ENCODE measurements at regions not wholly inside any gene's neighbourhood (a gene's known extent, or its start where the extent isn't known, plus 50 kb on each side); places are given as distances from the start of the nearest gene placed in this dataset.

DNA sequence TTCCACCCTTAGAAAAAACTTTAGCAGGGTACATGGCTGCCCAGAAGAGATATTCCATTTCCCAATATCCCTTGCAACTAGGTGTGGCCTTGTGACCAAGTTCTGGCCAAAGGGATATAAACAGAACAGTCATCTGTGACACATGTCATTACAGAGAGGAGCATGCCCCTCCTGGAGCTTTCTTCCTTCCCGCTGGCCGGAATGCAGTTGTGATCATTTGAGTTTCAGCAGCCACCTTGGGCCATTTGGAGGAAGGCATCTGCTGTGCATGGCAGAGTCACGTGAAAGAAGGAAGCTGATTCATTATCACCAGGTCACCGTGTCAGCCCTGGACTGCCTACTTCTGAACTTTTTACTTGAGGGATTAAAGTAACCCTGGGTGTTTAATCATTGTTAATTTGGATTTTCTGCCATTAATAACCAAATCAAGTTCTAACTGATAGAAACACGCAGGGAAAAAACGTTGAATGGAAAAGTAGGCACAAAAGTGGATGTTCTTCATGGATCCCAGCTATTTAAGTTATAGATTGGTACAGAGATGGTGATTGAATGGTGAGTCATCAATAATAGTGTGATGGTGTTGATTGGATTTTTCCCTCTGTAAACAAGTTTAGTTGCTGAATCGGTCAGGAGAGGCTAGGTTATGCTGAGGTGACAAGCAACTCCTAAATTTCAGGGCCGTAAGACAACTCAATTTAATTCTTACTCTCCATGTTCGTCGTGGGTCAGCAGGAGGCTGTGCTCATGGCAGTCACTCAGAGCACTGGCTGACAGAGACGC, 80.7 kb upstream of the CCDC167 start:
- no peak for DNase-seq (ENCODE audit: low read depth)
- H3K4me3 ChIP-seq (ENCODE audit: low read depth, low read length), result no peak overlapping the region
- TF ChIP-seq, protein P1, sequence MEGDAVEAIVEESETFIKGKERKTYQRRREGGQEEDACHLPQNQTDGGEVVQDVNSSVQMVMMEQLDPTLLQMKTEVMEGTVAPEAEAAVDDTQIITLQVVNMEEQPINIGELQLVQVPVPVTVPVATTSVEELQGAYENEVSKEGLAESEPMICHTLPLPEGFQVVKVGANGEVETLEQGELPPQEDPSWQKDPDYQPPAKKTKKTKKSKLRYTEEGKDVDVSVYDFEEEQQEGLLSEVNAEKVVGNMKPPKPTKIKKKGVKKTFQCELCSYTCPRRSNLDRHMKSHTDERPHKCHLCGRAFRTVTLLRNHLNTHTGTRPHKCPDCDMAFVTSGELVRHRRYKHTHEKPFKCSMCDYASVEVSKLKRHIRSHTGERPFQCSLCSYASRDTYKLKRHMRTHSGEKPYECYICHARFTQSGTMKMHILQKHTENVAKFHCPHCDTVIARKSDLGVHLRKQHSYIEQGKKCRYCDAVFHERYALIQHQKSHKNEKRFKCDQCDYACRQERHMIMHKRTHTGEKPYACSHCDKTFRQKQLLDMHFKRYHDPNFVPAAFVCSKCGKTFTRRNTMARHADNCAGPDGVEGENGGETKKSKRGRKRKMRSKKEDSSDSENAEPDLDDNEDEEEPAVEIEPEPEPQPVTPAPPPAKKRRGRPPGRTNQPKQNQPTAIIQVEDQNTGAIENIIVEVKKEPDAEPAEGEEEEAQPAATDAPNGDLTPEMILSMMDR (conservative IDR thresholded peaks at IDR 0.05; ENCODE audit: low read depth, low read length), result no peak

DNA sequence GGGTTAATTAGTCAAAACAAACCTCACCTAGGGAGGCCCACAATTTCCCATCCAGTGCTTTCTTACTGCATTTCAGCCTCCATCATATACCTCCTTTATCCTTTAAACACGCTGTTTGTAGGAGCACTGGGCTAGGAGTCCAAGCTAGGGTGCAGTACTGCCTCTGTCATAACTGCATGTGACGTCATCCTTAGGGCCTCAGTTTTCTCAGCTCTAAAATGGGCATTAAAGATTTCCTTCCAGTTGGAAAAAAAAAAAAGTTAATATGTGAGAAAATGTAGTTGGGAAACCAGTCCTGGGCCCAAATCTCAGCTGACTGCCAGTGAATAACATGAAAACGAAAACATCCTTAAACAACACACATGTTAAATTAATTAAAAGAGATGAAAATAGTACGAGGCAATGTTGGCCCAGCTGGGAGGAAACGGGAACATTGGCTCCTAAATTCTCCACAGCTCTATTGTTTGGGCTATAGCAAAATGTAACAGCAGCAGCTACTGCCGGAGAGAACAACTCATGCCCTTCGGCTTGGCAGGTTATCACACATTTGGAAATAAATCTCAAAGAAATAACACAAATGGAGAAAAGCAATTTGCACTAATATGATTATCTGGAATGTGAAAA, 79.9 kb upstream of the CCDC167 start:
- no peak for DNase-seq (ENCODE audit: low read depth)
- no peak overlapping the region for H3K4me3 ChIP-seq (ENCODE audit: low read depth, low read length)
- TF ChIP-seq, protein P1 (conservative IDR thresholded peaks at IDR 0.05; ENCODE audit: low read depth, low read length), result no peak

DNA sequence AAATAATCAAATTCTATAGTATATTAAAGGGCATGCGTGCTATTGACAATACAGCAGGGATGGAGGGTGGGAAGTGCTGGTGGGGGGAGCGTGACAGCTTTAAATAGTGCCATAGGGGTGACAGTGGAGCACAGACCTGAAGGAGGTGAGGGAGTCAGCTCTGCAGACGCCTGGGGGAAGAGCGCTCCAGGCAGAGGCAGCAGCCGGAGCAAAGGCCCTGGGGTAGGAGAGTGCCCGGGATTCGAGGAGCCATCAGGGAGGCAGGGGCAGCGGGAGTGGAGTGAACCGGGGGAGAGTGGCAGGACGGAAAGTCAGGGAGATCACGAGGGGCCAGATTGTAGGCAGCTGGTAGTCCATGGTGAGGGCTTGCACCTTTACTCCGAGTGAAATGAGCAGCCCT, 78.4 kb upstream of the CCDC167 start:
- DNase-seq (ENCODE audit: low read depth), result no peak
- TF ChIP-seq, protein P1 (conservative IDR thresholded peaks at IDR 0.05; ENCODE audit: low read depth, low read length), result no peak
- H3K4me3 ChIP-seq (ENCODE audit: low read depth, low read length), result no peak overlapping the region

DNA sequence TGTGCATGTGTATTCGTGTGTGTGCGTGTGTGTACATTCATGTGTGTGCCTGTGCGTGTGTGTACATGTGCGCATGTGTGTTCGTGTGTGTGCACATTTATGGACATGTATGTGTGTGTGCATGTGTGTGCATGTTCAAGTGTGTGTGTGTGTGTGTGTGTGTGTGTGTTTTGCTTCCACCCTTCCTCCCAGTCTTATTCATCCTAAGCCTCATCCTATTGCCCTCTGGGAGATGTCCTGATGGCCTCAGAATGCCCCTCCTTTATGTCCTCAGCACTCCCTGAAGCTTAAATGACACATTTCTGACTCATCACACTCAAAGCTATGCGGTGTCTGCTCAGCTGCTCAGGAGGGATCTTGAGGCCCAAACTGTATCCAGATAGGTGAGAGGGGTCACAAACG, 76.6 kb upstream of the CCDC167 start:
- TF ChIP-seq, protein P1 (conservative IDR thresholded peaks at IDR 0.05; ENCODE audit: low read depth, low read length), result no peak
- DNase-seq (ENCODE audit: low read depth), result no peak
- H3K4me3 ChIP-seq (ENCODE audit: low read depth, low read length), result no peak overlapping the region

DNA sequence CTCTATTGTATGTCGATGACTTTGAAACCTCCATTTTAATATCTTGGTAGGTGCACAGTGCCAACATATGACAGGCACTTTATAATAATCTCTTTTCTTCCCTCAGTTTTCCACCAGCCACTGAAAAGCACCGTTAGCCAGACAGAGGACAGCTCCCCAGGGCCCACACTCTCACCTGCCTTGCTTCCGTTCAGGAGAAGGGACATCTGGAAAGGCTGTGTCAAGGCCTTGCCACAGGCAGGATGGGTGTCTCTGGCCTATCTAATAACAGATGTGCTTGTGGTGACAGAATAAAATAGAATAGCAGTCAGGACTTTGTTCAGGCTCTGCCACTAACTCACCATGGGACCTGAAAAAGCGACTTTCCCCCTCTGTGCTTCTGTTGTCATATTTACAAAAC, 75.5 kb upstream of the CCDC167 start:
- H3K4me3 ChIP-seq (ENCODE audit: low read depth, low read length), result no peak overlapping the region
- TF ChIP-seq, protein P1 (conservative IDR thresholded peaks at IDR 0.05; ENCODE audit: low read depth, low read length), result no peak
- DNase-seq (ENCODE audit: low read depth), result no peak

DNA sequence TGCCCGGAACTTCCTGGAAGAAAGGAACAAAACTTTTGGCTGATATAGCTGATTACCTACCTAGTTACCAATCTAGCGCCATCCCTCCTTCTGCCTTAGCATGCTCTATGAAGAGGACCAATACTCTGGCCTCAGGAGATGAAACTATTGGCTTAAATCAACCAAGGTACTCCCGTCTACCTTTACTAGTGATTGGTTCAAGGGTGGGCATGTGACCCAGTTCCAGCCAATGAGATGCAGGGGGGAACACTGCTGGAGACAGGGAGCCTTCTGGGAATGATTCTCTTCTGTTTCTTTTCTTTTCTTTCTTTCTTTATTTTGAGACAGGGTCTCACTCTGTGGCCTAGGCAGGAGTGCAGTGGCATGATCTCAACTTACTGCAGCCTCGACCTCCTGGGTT, 72.6 kb upstream of the CCDC167 start:
- H3K4me3 ChIP-seq (ENCODE audit: low read depth, low read length), result no peak overlapping the region
- TF ChIP-seq, protein P1 (conservative IDR thresholded peaks at IDR 0.05; ENCODE audit: low read depth, low read length), result no peak
- no peak for DNase-seq (ENCODE audit: low read depth)

All from epithelial cell of proximal tubule (primary cell).